ENCODE measurements at regions not wholly inside any gene's neighbourhood (a gene's known extent, or its start where the extent isn't known, plus 50 kb on each side); places are given as distances from the start of the nearest gene placed in this dataset.

- Histone ChIP-seq H3K9me3 (ENCODE audit: control insufficient read depth in 4 of 4, low read length in 3 of 4) (no peaks in the 10 kb centered on the region), H3K36me3 (ENCODE audit: control insufficient read depth in 4 of 4, insufficient read depth in 3 of 4, low read depth in 1 of 4, low read length in 3 of 4) (no peaks in the 10 kb centered on the region), H3K27ac (ENCODE audit: low read depth in 1 of 2, low read length in 2 of 2) (no peak overlapping the region), H3K4me3 (ENCODE audit: low read depth in 1 of 3, low read length in 3 of 3) (no peak overlapping the region), H3K4me1 (ENCODE audit: control insufficient read depth in 4 of 4, insufficient read depth in 4 of 4, low read length in 3 of 4) (no peaks in the 10 kb centered on the region), H3K27me3 (ENCODE audit: control insufficient read depth in 4 of 4, insufficient read depth in 4 of 4, low read length in 3 of 4) (no peaks in the 10 kb centered on the region), H3K9ac (ENCODE audit: low read depth in 1 of 2, low read length in 2 of 2) (no peak overlapping the region)
- 83% methylated on average over 2 of the region's 2 CpGs for WGBS
- TF ChIP-seq GABPA (IDR thresholded peaks at IDR 0.05 in 1 of 2, conservative IDR thresholded peaks at IDR 0.05 in 1 of 2) (no peak), FOXA2 (IDR thresholded peaks at IDR 0.05) (no peak), JUND (IDR thresholded peaks at IDR 0.05) (no peak), SP1 (IDR thresholded peaks at IDR 0.05) (no peak), EGR1 (IDR thresholded peaks at IDR 0.05; ENCODE audit: low read depth in 2 of 2) (no peak), HNF4A (conservative IDR thresholded peaks at IDR 0.05) (no peak), CTCF (IDR thresholded peaks at IDR 0.05; ENCODE audit: low read depth, low read length, missing input control) (no peak), MAX (IDR thresholded peaks at IDR 0.05) (no peak), YY1 (IDR thresholded peaks at IDR 0.05) (no peak), TAF1 (conservative IDR thresholded peaks at IDR 0.05) (no peak), HNF4G (IDR thresholded peaks at IDR 0.05) (no peak)
- DNase-seq (ENCODE audit: low spot score): no peak
Observed at GRCh38 chr4:157918036-157918832, 254.6 kb downstream of the GASK1B start.

GRCh38 chr4:157912212-157912611 is 260.6 kb downstream of the GASK1B start:
- Histone ChIP-seq H3K36me3 (ENCODE audit: control insufficient read depth in 4 of 4, insufficient read depth in 3 of 4, low read depth in 1 of 4, low read length in 3 of 4) (no peaks in the 10 kb centered on the region), H3K4me1 (ENCODE audit: control insufficient read depth in 4 of 4, insufficient read depth in 4 of 4, low read length in 3 of 4) (no peaks in the 10 kb centered on the region), H3K27me3 (ENCODE audit: control insufficient read depth in 4 of 4, insufficient read depth in 4 of 4, low read length in 3 of 4) (no peaks in the 10 kb centered on the region), H3K9ac (ENCODE audit: low read depth in 1 of 2, low read length in 2 of 2) (no peak overlapping the region), H3K9me3 (ENCODE audit: control insufficient read depth in 4 of 4, low read length in 3 of 4) (no peaks in the 10 kb centered on the region), H3K4me3 (ENCODE audit: low read depth in 1 of 3, low read length in 3 of 3) (no peak overlapping the region), H3K27ac (ENCODE audit: low read depth in 1 of 2, low read length in 2 of 2) (no peak overlapping the region)
- DNase-seq (ENCODE audit: low spot score): no peak
- 77% methylated on average over 3 of the region's 3 CpGs for WGBS
- TF ChIP-seq GABPA (IDR thresholded peaks at IDR 0.05 in 1 of 2, conservative IDR thresholded peaks at IDR 0.05 in 1 of 2) (no peak), HNF4A (conservative IDR thresholded peaks at IDR 0.05) (no peak)

GRCh38 chr4:157911662-157912061 is 261.2 kb downstream of the GASK1B start:
- 93% methylated on average over 1 of the region's 1 CpG for WGBS
- DNase-seq (ENCODE audit: low spot score): no peak
- no peak overlapping the region for H3K4me3 ChIP-seq (ENCODE audit: low read depth in 1 of 3, low read length in 3 of 3)
- no peaks in the 10 kb centered on the region for H3K36me3 ChIP-seq (ENCODE audit: control insufficient read depth in 4 of 4, insufficient read depth in 3 of 4, low read depth in 1 of 4, low read length in 3 of 4)
- H3K9ac ChIP-seq (ENCODE audit: low read depth in 1 of 2, low read length in 2 of 2): no peak overlapping the region
- H3K9me3 ChIP-seq (ENCODE audit: control insufficient read depth in 4 of 4, low read length in 3 of 4): no peaks in the 10 kb centered on the region
- no peaks in the 10 kb centered on the region for H3K27me3 ChIP-seq (ENCODE audit: control insufficient read depth in 4 of 4, insufficient read depth in 4 of 4, low read length in 3 of 4)
- H3K4me1 ChIP-seq (ENCODE audit: control insufficient read depth in 4 of 4, insufficient read depth in 4 of 4, low read length in 3 of 4): no peaks in the 10 kb centered on the region
- H3K27ac ChIP-seq (ENCODE audit: low read depth in 1 of 2, low read length in 2 of 2): no peak overlapping the region
- no peak for TF ChIP-seq GABPA (IDR thresholded peaks at IDR 0.05 in 1 of 2, conservative IDR thresholded peaks at IDR 0.05 in 1 of 2)
- no peak for TF ChIP-seq TAF1 (conservative IDR thresholded peaks at IDR 0.05)
- no peak for TF ChIP-seq RXRA (IDR thresholded peaks at IDR 0.05)
- no peak for TF ChIP-seq REST (IDR thresholded peaks at IDR 0.05)
- TF ChIP-seq RAD21 (IDR thresholded peaks at IDR 0.05): no peak
- TF ChIP-seq NR2F2 (IDR thresholded peaks at IDR 0.05): no peak
- TF ChIP-seq CTCF (IDR thresholded peaks at IDR 0.05; ENCODE audit: low read depth, low read length, missing input control): no peak
- no peak for TF ChIP-seq FOXA1 (IDR thresholded peaks at IDR 0.05)
- TF ChIP-seq HNF4A (conservative IDR thresholded peaks at IDR 0.05): no peak
- no peak for TF ChIP-seq SP1 (IDR thresholded peaks at IDR 0.05)
- no peak for TF ChIP-seq YY1 (IDR thresholded peaks at IDR 0.05)
- TF ChIP-seq JUND (IDR thresholded peaks at IDR 0.05): no peak
- TF ChIP-seq MAX (IDR thresholded peaks at IDR 0.05): no peak
- TF ChIP-seq FOXA2 (IDR thresholded peaks at IDR 0.05): no peak
- no peak for TF ChIP-seq EGR1 (IDR thresholded peaks at IDR 0.05; ENCODE audit: low read depth in 2 of 2)
- no peak for TF ChIP-seq HNF4G (IDR thresholded peaks at IDR 0.05)
